ENCODE measurements at regions not wholly inside any gene's neighbourhood (a gene's known extent, or its start where the extent isn't known, plus 50 kb on each side); places are given as distances from the start of the nearest gene placed in this dataset.

DNA sequence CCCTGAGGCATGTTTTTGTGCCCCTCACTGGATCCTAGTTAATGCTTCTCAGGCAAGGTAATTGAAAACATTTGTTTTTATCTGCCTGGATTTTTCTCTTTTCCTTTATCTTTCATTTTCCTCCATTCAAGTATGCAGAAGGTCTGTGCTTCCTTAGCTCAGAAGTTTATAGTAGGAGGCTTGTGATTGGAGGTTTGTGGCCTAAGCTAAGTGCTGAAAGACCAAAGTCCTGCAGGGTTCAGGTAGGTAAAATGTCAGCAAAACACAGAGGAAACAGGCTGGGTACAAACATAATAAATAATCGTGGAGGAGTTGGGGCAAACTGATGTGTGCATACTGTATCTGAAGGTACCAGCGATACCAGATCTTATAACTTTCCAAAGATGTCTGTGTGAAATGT, 230.9 kb upstream of the KLF4 start:
- Histone ChIP-seq H3K27ac (ENCODE audit: low read length, poor library complexity, severe bottlenecking) (no peak overlapping the region), H3K79me1 (replicated peaks; ENCODE audit: low read length, poor library complexity, severe bottlenecking) (no peaks in the 10 kb centered on the region), H3K23ac (ENCODE audit: low read length in 2 of 2) (no peak overlapping the region), H3K36me3 (ENCODE audit: control insufficient read depth in 1 of 2, insufficient read depth in 2 of 2, low read depth in 1 of 2, low read length in 2 of 2) (no peaks in the 10 kb centered on the region), H3K18ac (ENCODE audit: low read depth in 1 of 2, low read length in 2 of 2) (no peak overlapping the region), H3K4ac (ENCODE audit: low read depth in 1 of 2, low read length in 2 of 2) (no peak overlapping the region), H2BK15ac (ENCODE audit: low read depth, poor library complexity, severe bottlenecking) (no peak overlapping the region), H4K8ac (ENCODE audit: low read length) (no peak overlapping the region), H3K4me3 (ENCODE audit: insufficient read depth in 1 of 2, low read depth in 1 of 2, low read length in 2 of 2) (no peak overlapping the region), H2AFZ (ENCODE audit: low read depth, low read length) (no peak overlapping the region), H2AK5ac (ENCODE audit: low read length, severe bottlenecking) (no peak overlapping the region), H2BK12ac (ENCODE audit: low read length in 2 of 2) (no peak overlapping the region), H3K4me1 (ENCODE audit: control insufficient read depth, insufficient read depth, low read depth, low read length) (peaks cover 5% of the 10 kb centered on the region), H3K14ac (ENCODE audit: low read length in 2 of 2) (no peak overlapping the region), H3K4me2 (ENCODE audit: low read length, poor library complexity, severe bottlenecking) (no peak overlapping the region), H2BK5ac (ENCODE audit: low read depth, low read length, poor library complexity, severe bottlenecking) (no peak overlapping the region), H3K9ac (ENCODE audit: low read length) (no peak overlapping the region), H3K9me3 (ENCODE audit: control insufficient read depth, low read length) (no peaks in the 10 kb centered on the region), H3K27me3 (ENCODE audit: control insufficient read depth in 1 of 2, insufficient read depth in 1 of 2, low read length in 2 of 2) (peaks cover 0 to 8% of the 10 kb centered on the region in 2 experiments), H4K91ac (ENCODE audit: low read length) (no peak overlapping the region), H2BK120ac (ENCODE audit: low read depth, low read length) (no peak overlapping the region)
- no peak for DNase-seq
- 96% methylated on average over 2 of the region's 2 CpGs for WGBS

DNA sequence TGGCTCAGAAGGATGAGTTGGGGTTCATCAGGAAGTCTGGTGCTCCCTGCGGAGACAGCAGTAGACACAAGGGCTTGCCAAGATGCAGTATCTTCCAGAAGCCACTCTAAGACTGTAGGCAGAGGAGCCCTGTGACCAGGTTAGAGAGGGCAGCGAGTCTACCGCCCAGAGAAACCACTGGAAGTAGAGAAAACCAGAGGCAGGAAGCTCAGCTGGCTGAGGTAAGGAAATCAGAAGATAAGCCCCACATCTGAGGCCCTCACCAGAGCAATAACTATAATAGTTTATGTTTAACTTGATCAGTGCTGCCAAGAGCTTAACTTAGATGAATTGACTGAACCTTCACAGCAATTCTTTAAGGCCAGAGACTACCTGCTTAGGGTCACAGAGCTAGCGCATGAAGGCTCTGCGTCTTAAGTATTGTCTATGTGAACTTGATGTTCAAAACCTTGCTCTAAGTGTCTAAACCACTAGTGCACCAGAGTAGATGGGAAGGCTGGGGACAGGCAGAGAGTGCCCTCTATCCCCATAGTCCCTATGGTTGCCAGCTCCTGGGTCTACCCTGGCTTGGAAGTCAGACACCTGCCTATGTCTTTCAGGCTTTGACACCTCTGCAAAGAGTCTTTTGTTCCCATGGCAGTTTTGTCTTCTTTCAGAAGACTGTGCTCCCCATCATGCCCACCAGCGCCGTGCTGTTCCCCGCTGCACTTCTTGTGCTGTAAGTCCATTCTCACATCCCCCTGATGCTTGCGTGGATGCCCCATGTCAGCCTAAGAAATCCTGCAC, 228.2 kb upstream of the KLF4 start:
- no peak overlapping the region for H4K91ac ChIP-seq (ENCODE audit: low read length)
- no peaks in the 10 kb centered on the region for H3K79me1 ChIP-seq (replicated peaks; ENCODE audit: low read length, poor library complexity, severe bottlenecking)
- no peak overlapping the region for H2AK5ac ChIP-seq (ENCODE audit: low read length, severe bottlenecking)
- H2BK5ac ChIP-seq (ENCODE audit: low read depth, low read length, poor library complexity, severe bottlenecking) = no peak overlapping the region
- H3K4ac ChIP-seq (ENCODE audit: low read depth in 1 of 2, low read length in 2 of 2) = no peak overlapping the region
- peaks cover 4 to 8% of the 10 kb centered on the region in 2 experiments for H3K27me3 ChIP-seq (ENCODE audit: control insufficient read depth in 1 of 2, insufficient read depth in 1 of 2, low read length in 2 of 2)
- no peak overlapping the region for H3K9ac ChIP-seq (ENCODE audit: low read length)
- no peak overlapping the region for H3K4me3 ChIP-seq (ENCODE audit: insufficient read depth in 1 of 2, low read depth in 1 of 2, low read length in 2 of 2)
- no peaks in the 10 kb centered on the region for H3K9me3 ChIP-seq (ENCODE audit: control insufficient read depth, low read length)
- H3K14ac ChIP-seq (ENCODE audit: low read length in 2 of 2) = no peak overlapping the region
- no peak overlapping the region for H3K4me2 ChIP-seq (ENCODE audit: low read length, poor library complexity, severe bottlenecking)
- no peak overlapping the region for H3K27ac ChIP-seq (ENCODE audit: low read length, poor library complexity, severe bottlenecking)
- no peak overlapping the region for H2AFZ ChIP-seq (ENCODE audit: low read depth, low read length)
- H2BK15ac ChIP-seq (ENCODE audit: low read depth, poor library complexity, severe bottlenecking) = no peak overlapping the region
- no peak for DNase-seq
- H3K23ac ChIP-seq (ENCODE audit: low read length in 2 of 2) = peak overlapping the region in 1 of 2 experiments; percentile 20
- peaks cover 6% of the 10 kb centered on the region for H3K4me1 ChIP-seq (ENCODE audit: control insufficient read depth, insufficient read depth, low read depth, low read length)
- no peak overlapping the region for H4K8ac ChIP-seq (ENCODE audit: low read length)
- H2BK120ac ChIP-seq (ENCODE audit: low read depth, low read length) = no peak overlapping the region
- H3K18ac ChIP-seq (ENCODE audit: low read depth in 1 of 2, low read length in 2 of 2) = no peak overlapping the region
- H2BK12ac ChIP-seq (ENCODE audit: low read length in 2 of 2) = no peak overlapping the region
- WGBS = over 99% methylated on average over 9 of the region's 9 CpGs
- H3K36me3 ChIP-seq (ENCODE audit: control insufficient read depth in 1 of 2, insufficient read depth in 2 of 2, low read depth in 1 of 2, low read length in 2 of 2) = no peaks in the 10 kb centered on the region

DNA sequence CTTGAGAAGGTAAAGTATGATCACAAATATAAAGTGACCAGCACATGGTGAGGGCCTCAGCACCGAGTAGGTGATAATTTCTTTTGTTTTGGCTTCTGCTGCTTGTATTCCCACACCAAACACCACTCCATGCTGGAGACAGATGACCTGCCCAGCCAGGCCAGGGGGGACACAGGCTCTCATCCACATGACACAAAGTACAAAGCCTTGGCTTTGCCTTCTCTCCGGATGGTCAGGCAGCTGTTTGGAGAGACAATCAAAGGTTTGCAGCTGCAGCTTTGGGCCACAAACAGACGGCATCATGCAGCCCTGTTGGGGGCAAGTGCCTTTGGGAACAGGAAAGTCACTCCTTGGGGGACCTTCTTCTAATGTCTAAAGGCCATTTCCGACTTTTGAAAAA, 226.2 kb upstream of the KLF4 start:
- no peak overlapping the region for H2AFZ ChIP-seq (ENCODE audit: low read depth, low read length)
- H3K18ac ChIP-seq (ENCODE audit: low read depth in 1 of 2, low read length in 2 of 2) = no peak overlapping the region
- peaks cover 12% of the 10 kb centered on the region for H3K4me1 ChIP-seq (ENCODE audit: control insufficient read depth, insufficient read depth, low read depth, low read length)
- no peak overlapping the region for H3K14ac ChIP-seq (ENCODE audit: low read length in 2 of 2)
- H3K9me3 ChIP-seq (ENCODE audit: control insufficient read depth, low read length) = no peaks in the 10 kb centered on the region
- no peak overlapping the region for H3K23ac ChIP-seq (ENCODE audit: low read length in 2 of 2)
- DNase-seq = no peak
- no peak overlapping the region for H2BK5ac ChIP-seq (ENCODE audit: low read depth, low read length, poor library complexity, severe bottlenecking)
- no peak overlapping the region for H3K4ac ChIP-seq (ENCODE audit: low read depth in 1 of 2, low read length in 2 of 2)
- H3K4me2 ChIP-seq (ENCODE audit: low read length, poor library complexity, severe bottlenecking) = no peak overlapping the region
- no peak overlapping the region for H3K4me3 ChIP-seq (ENCODE audit: insufficient read depth in 1 of 2, low read depth in 1 of 2, low read length in 2 of 2)
- no peak overlapping the region for H3K27ac ChIP-seq (ENCODE audit: low read length, poor library complexity, severe bottlenecking)
- H2BK15ac ChIP-seq (ENCODE audit: low read depth, poor library complexity, severe bottlenecking) = no peak overlapping the region
- H4K91ac ChIP-seq (ENCODE audit: low read length) = no peak overlapping the region
- no peaks in the 10 kb centered on the region for H3K79me1 ChIP-seq (replicated peaks; ENCODE audit: low read length, poor library complexity, severe bottlenecking)
- H2BK12ac ChIP-seq (ENCODE audit: low read length in 2 of 2) = no peak overlapping the region
- H3K27me3 ChIP-seq (ENCODE audit: control insufficient read depth in 1 of 2, insufficient read depth in 1 of 2, low read length in 2 of 2) = peaks cover 0 to 4% of the 10 kb centered on the region in 2 experiments
- H4K8ac ChIP-seq (ENCODE audit: low read length) = no peak overlapping the region
- no peaks in the 10 kb centered on the region for H3K36me3 ChIP-seq (ENCODE audit: control insufficient read depth in 1 of 2, insufficient read depth in 2 of 2, low read depth in 1 of 2, low read length in 2 of 2)
- no peak overlapping the region for H3K9ac ChIP-seq (ENCODE audit: low read length)
- no peak overlapping the region for H2AK5ac ChIP-seq (ENCODE audit: low read length, severe bottlenecking)
- 87% methylated on average over 4 of the region's 4 CpGs for WGBS
- H2BK120ac ChIP-seq (ENCODE audit: low read depth, low read length) = no peak overlapping the region

DNA sequence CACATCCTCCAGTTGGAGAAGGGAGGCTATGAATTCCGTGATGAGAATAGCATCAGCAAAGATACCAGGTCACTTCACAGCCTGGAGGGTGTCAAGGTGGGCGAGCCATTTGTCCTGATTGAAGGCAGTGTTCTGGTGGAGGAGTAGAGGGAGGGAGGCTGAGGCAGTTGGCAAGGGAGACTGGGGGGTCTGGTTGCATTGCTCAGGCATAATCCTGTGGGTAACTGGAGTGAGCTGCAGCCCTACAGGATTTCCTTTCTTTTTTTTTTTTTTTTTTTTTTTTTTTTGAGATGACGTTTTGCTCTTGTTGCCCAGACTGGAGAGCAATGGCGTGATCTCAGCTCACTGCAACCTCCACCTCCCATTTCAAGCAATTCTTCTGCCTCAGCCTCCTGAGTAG, 223.9 kb upstream of the KLF4 start:
- Histone ChIP-seq H3K18ac (ENCODE audit: low read depth in 1 of 2, low read length in 2 of 2) (no peak overlapping the region), H3K14ac (ENCODE audit: low read length in 2 of 2) (no peak overlapping the region), H3K4me2 (ENCODE audit: low read length, poor library complexity, severe bottlenecking) (no peak overlapping the region), H2BK12ac (ENCODE audit: low read length in 2 of 2) (no peak overlapping the region), H3K4me3 (ENCODE audit: insufficient read depth in 1 of 2, low read depth in 1 of 2, low read length in 2 of 2) (no peak overlapping the region), H2BK15ac (ENCODE audit: low read depth, poor library complexity, severe bottlenecking) (no peak overlapping the region), H4K91ac (ENCODE audit: low read length) (no peak overlapping the region), H3K79me1 (replicated peaks; ENCODE audit: low read length, poor library complexity, severe bottlenecking) (no peaks in the 10 kb centered on the region), H3K36me3 (ENCODE audit: control insufficient read depth in 1 of 2, insufficient read depth in 2 of 2, low read depth in 1 of 2, low read length in 2 of 2) (no peaks in the 10 kb centered on the region), H2BK120ac (ENCODE audit: low read depth, low read length) (no peak overlapping the region), H4K8ac (ENCODE audit: low read length) (no peak overlapping the region), H3K9me3 (ENCODE audit: control insufficient read depth, low read length) (no peaks in the 10 kb centered on the region), H3K4me1 (ENCODE audit: control insufficient read depth, insufficient read depth, low read depth, low read length) (peaks cover 12% of the 10 kb centered on the region), H2BK5ac (ENCODE audit: low read depth, low read length, poor library complexity, severe bottlenecking) (no peak overlapping the region), H2AK5ac (ENCODE audit: low read length, severe bottlenecking) (no peak overlapping the region), H3K27ac (ENCODE audit: low read length, poor library complexity, severe bottlenecking) (no peak overlapping the region), H3K9ac (ENCODE audit: low read length) (no peak overlapping the region), H2AFZ (ENCODE audit: low read depth, low read length) (no peak overlapping the region), H3K4ac (ENCODE audit: low read depth in 1 of 2, low read length in 2 of 2) (no peak overlapping the region), H3K23ac (ENCODE audit: low read length in 2 of 2) (no peak overlapping the region), H3K27me3 (ENCODE audit: control insufficient read depth in 1 of 2, insufficient read depth in 1 of 2, low read length in 2 of 2) (peaks cover 0 to 4% of the 10 kb centered on the region in 2 experiments)
- 95% methylated on average over 2 of the region's 4 CpGs for WGBS
- DNase-seq = no peak
